T1000 (cell line): ENCODE measurements at regions not wholly inside any gene's neighbourhood (a gene's known extent, or its start where the extent isn't known, plus 50 kb on each side); places are given as distances from the start of the nearest gene placed in this dataset.

Experiments used
- DNase-seq: peaks from one replicate; lab custom pipeline; 2025; ENCODE audit warnings: mixed read lengths; lab: John Stamatoyannopoulos, UW

DNA sequence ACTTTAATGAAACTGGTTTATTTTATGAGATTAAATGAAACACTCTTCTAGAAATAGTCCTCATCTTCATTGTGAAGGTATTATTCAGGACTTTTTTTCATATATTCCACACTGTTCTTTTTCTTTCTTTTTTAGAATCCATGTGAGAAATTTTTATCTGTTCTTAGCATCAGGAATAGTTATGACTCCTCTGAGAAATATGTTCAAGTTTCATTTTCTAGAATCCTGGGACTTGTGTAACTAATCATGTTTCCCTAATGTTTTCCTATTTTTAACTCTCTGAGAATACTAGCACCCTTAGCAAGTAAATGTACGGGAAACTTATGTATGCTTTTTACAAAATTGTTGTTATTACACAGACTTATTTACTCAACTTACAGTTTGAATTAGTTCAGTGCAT lies 407.8 kb downstream of the CBLN4 start:
- no peak for DNase-seq

- DNase-seq, result no peak
These were observed 408.9 kb downstream of the CBLN4 start for GRCh38 chr20:55596431-55596830.

DNA sequence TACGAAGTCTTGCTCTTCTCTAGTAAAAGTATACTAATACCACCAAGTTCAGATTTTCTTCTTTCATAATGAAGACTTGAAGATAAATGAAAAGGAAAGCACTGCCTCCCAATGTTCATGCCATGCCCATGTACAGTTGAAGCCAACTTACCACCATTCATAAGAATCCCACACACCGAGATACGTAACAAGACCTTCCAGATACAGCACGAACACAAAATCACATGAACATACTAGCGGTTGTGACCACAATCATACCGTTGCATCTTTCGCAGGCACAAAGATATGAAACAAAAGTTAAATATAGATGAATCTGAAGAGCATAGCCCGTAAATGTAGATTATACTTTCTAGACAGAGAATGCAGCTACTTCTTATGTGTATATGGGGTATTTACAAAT lies 412.5 kb downstream of the CBLN4 start:
- DNase-seq, result no peak

DNA sequence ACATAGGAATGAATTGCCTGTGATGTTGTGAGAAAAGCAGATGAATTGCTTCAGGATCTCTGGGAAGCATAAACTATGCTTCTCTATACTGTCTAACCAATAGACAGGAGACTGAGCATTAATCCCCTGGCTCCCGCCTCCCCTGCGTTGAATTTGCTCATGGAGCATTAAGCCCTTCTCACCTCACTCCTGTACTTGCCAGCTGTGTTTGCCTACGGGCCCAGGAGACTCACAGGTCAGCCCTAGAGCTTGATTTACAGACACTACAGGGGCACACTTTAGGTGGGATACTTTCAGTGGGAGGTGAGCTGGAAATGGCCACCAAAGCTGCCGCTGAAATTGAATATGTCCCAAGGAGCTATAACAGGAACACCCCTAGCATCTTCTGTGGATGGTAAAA lies 418.7 kb downstream of the CBLN4 start:
- no peak for DNase-seq

DNA sequence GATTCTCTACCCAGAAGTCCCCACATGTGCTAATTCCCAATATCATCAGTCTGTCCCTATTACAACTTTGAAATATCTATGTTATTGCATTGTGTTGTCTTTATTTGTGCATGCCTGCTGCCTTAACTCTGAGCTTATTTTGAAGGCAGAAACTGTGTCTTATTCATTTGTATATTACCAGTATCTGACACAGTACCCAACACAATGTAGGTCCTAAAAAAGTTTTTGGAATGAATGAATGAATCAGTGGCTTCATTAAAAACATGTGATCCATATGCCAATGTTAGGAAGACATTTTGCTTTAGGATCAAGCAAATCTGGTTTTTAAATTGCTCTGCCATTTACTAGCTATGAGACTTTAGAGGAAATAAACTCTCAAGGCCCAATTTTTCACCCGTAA lies 420.4 kb downstream of the CBLN4 start:
- no peak for DNase-seq

GRCh38 chr20:55584307-55584706 lies 421.0 kb downstream of the CBLN4 start:
- no peak for DNase-seq

DNA sequence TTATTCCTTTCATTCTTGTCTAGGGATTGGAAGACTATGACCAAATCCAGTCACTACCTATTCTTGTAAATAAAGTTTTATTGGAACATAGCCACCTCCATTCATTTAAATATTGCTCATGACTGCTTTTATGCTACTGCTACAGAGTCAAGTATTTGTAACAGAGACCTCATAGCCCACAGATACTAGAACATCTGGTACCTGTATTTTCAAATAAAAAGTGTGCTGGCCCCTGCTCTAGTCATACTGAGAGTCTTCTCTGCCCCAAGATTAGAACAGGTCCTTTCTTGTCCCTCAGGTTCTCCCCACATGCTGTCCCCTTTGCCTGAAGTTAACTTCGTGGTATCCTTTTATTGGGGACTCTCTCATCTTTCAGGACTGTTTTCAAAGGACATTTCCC lies 422.3 kb downstream of the CBLN4 start:
- DNase-seq, result no peak

- DNase-seq, result no peak
These were observed 422.8 kb downstream of the CBLN4 start for GRCh38 chr20:55582498-55582897.

DNA sequence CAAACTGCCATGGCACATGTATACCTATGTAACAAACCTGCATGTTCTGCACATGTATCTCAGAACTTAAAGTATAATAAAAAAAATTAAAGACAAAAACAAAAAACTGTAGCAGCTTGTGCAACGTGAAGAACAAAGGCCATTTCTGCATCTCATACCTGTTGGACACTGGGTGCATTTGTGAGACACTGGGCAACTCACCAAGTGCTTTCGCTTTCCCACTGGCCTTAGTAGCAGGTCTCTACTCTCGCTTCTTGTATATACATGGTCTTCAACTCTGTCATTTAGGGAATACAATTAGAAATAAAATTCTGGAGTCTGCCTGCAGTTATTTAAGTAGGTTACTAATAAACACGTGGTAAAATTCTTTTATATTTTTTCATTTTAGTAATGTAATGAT lies 423.8 kb downstream of the CBLN4 start:
- no peak for DNase-seq

DNA sequence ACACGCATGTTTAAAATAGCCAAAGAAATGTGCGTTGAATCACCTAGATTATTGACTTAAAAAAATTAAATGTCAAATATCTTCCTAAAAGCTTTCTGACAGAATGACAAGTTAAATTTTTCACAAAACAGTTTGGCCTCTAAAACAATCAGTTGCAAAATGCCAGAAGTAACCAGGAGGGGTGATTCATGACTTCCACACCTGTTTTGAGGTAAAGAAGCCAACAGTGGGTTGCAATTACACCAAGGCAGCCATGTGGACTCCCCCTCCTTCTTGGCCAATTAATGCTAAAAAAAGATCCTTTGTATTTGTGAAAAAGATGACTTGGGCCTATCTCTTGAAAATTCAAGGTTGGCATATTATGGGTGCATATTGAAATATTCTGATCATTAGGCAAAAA lies 424.8 kb downstream of the CBLN4 start:
- DNase-seq, result no peak

- DNase-seq, result no peak
These were observed 425.5 kb downstream of the CBLN4 start for GRCh38 chr20:55579802-55580201.

DNA sequence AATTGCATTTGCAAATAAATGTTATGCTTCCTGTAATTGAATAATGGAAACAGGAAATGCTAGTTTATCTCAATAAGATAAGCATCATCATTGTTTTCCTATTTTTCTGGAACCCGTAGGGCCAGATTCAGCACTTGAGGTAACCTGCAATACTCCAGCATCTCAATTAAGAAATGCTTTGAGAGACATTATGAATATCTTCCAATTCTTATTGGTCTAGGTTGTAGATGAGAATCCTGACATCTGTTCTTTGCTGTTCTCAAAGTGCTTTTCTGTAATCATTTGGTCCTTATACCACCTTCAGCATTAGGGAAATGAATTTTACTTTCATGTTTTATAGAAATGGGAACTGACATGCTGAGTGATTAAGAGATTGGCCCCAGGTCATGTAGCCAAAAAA lies 428.3 kb downstream of the CBLN4 start:
- no peak for DNase-seq

- DNase-seq, result no peak
These were observed 436.2 kb downstream of the CBLN4 start for GRCh38 chr20:55569084-55569483.

DNA sequence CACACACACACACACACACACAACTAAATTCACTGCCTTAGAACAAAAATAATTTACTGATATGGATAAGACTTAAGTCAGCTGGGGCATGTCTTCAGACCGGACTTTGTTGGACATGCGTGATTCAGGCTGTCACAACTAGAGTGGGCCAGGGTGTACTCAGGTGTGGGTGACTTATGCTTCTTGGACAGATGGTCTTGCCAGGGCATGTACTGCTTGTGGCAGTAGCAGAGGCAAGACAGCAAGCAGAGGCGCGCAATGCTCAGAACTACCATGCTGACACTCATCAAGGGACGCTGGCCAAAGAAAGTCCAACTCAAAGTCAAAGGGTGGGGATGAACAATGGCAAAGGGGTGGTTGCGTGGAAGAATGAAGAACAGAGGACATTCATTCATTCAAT lies 437.5 kb downstream of the CBLN4 start:
- DNase-seq, result no peak

DNA sequence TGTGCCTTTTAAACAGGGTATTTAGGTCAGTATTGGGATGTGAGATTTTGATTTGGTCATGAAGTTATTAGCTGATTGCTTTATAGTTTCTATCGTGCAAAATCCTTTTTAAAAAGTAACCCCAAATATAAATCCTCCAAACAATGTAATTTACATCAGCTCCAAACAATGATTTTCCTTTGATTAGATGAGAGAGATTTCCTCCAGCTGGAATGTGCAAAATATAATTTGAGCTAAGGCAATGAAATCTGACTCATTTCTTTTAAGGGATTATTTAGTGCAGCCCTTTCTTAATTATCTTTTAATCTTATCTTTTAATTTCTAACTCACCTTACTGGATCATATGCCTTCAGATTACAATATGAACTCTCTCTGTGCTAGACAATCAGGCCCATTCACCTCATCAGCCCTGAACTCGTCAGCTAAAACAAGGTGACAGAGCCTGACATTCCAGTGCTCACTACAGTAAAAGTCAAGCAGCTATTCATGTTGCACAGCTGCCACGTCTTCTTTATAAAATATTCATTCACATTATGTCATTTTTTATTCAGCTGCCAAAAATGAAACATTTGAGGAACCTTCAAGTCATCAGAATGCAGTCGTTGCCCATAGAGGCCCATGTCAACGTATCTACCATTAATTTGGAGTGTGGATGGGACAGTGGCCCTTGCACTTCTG lies 440.1 kb downstream of the CBLN4 start:
- DNase-seq, result no peak

DNA sequence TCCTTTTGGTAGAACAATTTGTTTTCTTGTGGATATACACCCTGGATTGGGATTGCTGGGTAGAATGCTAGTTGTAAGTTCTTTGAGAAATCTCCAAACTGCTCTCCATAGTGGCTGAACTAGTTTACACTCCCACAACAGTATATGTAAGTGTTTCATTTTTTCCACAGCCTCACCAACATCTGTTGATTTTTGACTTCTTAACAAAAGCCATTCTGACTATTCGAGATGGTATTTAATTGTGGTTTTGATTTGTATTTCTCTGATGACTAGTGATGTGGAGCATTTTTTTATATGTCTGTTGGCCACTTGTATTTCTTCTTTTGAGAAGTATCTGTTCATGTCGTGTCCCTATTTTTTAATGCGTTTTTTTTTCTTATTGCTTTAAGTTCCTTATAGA lies 444.1 kb downstream of the CBLN4 start:
- no peak for DNase-seq

DNA sequence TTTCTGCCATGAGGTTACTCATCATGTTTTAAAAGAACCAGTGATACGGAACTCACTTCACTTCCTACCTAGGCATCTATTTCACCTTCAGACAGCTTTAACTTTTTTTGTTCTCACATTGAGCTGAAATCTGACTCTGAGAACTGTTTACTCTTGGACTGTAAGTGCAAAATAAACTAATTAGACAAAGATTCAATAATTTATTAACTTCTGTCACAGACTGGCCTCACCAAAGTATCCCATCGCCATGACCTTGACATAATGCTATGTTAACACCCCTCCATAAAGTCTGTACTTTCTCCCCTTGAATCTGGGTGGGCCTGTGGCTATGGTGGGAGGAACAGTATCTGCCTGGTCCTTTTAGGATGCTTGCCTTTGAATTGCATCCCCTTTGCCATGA lies 448.1 kb downstream of the CBLN4 start:
- DNase-seq, result no peak

DNA sequence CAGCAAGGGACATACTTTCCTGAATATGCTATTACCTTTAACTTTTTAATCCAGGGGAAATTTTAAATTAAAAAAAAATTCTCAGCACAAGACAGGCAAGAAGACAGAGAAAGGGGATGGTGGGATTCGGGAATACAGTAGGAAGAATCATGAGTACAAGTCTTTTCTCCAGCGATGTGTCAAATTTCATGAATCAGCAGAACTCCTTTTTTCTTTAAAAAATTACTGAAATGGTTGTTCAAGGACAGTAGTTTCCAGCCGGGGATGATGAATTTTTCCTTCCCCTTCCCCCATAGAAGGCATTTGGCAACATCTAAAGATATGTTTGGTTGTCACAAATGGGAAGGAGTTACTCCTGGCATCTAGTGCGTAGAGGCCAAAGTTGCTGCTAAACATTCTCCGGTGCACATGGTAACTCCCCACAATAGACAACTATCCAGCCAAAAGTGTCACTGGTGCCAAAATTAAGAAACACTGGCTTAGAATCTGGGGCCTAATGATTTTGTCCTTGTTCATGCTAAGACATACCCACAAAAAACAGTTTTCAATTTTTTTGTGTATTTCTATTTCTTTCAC lies 450.2 kb downstream of the CBLN4 start:
- no peak for DNase-seq

GRCh38 chr20:55544638-55545037 lies 460.7 kb downstream of the CBLN4 start:
- DNase-seq, result no peak

- no peak for DNase-seq
These were observed 464.8 kb downstream of the CBLN4 start for GRCh38 chr20:55540486-55540885.

DNA sequence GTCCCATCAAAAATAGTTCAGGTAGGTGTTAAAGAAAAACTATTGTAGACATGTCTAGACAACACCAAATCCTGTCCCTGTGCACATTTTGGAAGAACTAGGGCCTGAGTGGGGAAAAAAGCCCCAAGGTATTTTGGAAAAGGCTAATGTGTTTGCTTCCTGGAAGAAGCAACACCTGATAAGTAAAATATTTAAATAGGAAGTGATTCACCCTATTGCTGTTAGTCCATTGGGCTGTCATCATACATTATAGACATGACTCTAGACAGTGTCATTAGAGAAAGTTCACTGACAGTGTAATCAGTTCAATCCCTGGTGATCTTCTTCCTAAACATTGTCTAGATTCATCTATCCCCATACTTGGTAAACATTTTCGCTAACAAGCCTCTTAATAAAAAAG lies 465.3 kb downstream of the CBLN4 start:
- DNase-seq, result no peak

GRCh38 chr20:55538261-55538908 lies 466.9 kb downstream of the CBLN4 start:
- DNase-seq, result no peak

GRCh38 chr20:55535366-55535765 lies 470.0 kb downstream of the CBLN4 start:
- DNase-seq, result no peak

GRCh38 chr20:55533632-55534031 lies 471.7 kb downstream of the CBLN4 start:
- no peak for DNase-seq
